IMR-90 (cell line): ENCODE measurements at regions not wholly inside any gene's neighbourhood (a gene's known extent, or its start where the extent isn't known, plus 50 kb on each side); places are given as distances from the start of the nearest gene placed in this dataset.

Experiments
- ATAC-seq: fragments of 200-7000 bp; cut with Tn5 transposase; 2 replicates; pipeline ENCODE4 v1.9.1; 2020; ENCODE audit warnings: low read depth, mild to moderate bottlenecking, moderate library complexity
- BruUV-seq: library from RNA; stranded (reverse); fragments of 400-500 nt; replicated peaks from 2 replicates; lab custom pipeline; 2021; lab: Mats Ljungman, UMichigan
- CTCF ChIA-PET: fragments of 300-600 bp; formaldehyde crosslinking; extraction: SDS; loops from one replicate; lab custom pipeline; 2021; ENCODE audit warnings: antibody characterized with exemption; lab: Yijun Ruan, JAX
- POLR2A ChIA-PET: fragments of 300-600 bp; sonication (Branson Sonifier 250); formaldehyde crosslinking; loops from one replicate; lab custom pipeline; 2022; ENCODE audit warnings: antibody characterized with exemption; ENCODE audit not compliant: unreplicated experiment; lab: Charles Lee
- DNase-seq: peaks from one replicate; pipeline ENCODE4 v3.0.0; 2013
- H2AFZ ChIP-seq: replicated peaks from 2 replicates; pipeline ENCODE3; 2013; ENCODE audit warnings: low read length, mild to moderate bottlenecking; ENCODE audit not compliant: poor library complexity
- H2AK5ac ChIP-seq: 2 replicates; pipeline ENCODE4 v1.6.1; 2013; ENCODE audit warnings: low read depth, low read length, inconsistent platforms
- H2AK9ac ChIP-seq: replicated peaks from 2 replicates; pipeline ENCODE3; 2013; ENCODE audit warnings: mild to moderate bottlenecking, low read depth, low read length, moderate library complexity; ENCODE audit not compliant: poor library complexity
- H2BK120ac ChIP-seq: 2 replicates; pipeline ENCODE4 v1.6.1; 2013; ENCODE audit warnings: low read depth, low read length, inconsistent platforms
- H2BK15ac ChIP-seq: 3 replicates; pipeline ENCODE4 v1.6.1; 2013; ENCODE audit warnings: low read depth, low read length, inconsistent platforms
- H2BK20ac ChIP-seq: 2 replicates; pipeline ENCODE4 v1.6.1; 2013; ENCODE audit warnings: low read depth, mild to moderate bottlenecking, inconsistent platforms, low read length, moderate library complexity
- H2BK5ac ChIP-seq: 2 replicates; pipeline ENCODE4 v1.6.1; 2013; ENCODE audit warnings: mild to moderate bottlenecking, low read depth, low read length, inconsistent platforms; ENCODE audit not compliant: poor library complexity, severe bottlenecking
- H3K14ac ChIP-seq: replicated peaks from 2 replicates; pipeline ENCODE4 v1.6.1; 2013; ENCODE audit warnings: low read depth, low read length, inconsistent platforms
- H3K18ac ChIP-seq: 2 replicates; pipeline ENCODE4 v1.6.1; 2013; ENCODE audit warnings: low read depth, low read length, control low read depth
- H3K23ac ChIP-seq: 2 replicates; pipeline ENCODE4 v1.6.1; 2013; ENCODE audit warnings: low read depth, low read length, inconsistent platforms
- H3K27ac ChIP-seq: 2 replicates; pipeline ENCODE4 v1.5.1; 2013; ENCODE audit warnings: mild to moderate bottlenecking, control low read depth, low read length; ENCODE audit not compliant: insufficient read depth
- H3K27me3 ChIP-seq: 2 replicates; pipeline ENCODE4 v1.6.1; 2013; ENCODE audit warnings: low read length; ENCODE audit not compliant: control insufficient read depth, insufficient read depth
- H3K36me3 ChIP-seq: 2 replicates; pipeline ENCODE4 v1.6.1; 2013; ENCODE audit warnings: low read length, mixed read lengths; ENCODE audit not compliant: control insufficient read depth, insufficient read depth
- H3K4ac ChIP-seq: 2 replicates; pipeline ENCODE4 v1.6.1; 2013; ENCODE audit warnings: low read depth, low read length, inconsistent platforms
- H3K4me1 ChIP-seq: 2 replicates; pipeline ENCODE4 v1.6.1; 2013; ENCODE audit warnings: low read length, mixed read lengths; ENCODE audit not compliant: control insufficient read depth, insufficient read depth
- H3K4me2 ChIP-seq: 2 replicates; pipeline ENCODE4 v1.6.1; 2013; ENCODE audit warnings: low read depth, mild to moderate bottlenecking, control low read depth, low read length, moderate library complexity
- H3K4me3 ChIP-seq: 2 replicates; pipeline ENCODE4 v1.5.1; 2013; ENCODE audit warnings: low read depth, mild to moderate bottlenecking, control low read depth, low read length, moderate library complexity; ENCODE audit not compliant: insufficient read depth
- H3K56ac ChIP-seq: 2 replicates; pipeline ENCODE4 v1.6.1; 2013; ENCODE audit warnings: low read length, inconsistent platforms; ENCODE audit not compliant: insufficient read depth; ENCODE audit errors: extremely low read depth
- H3K79me1 ChIP-seq, 2 experiments: 2 replicates each; pipeline ENCODE4 v1.6.1; 2013; ENCODE audit warnings: low read length in 2 of 2, inconsistent platforms in 1 of 2, low read depth in 1 of 2
- H3K9ac ChIP-seq: 2 replicates; pipeline ENCODE4 v1.6.1; 2013; ENCODE audit warnings: low read depth, low read length, control low read depth
- H3K9me1 ChIP-seq: 2 replicates; pipeline ENCODE4 v1.6.1; 2013; ENCODE audit warnings: low read length, inconsistent platforms; ENCODE audit not compliant: insufficient read depth
- H3K9me3 ChIP-seq: 2 replicates; pipeline ENCODE4 v1.6.1; 2013; ENCODE audit warnings: low read length; ENCODE audit not compliant: control insufficient read depth, insufficient read depth
- H4K20me1 ChIP-seq: 2 replicates; pipeline ENCODE4 v1.6.1; 2013; ENCODE audit warnings: low read length, inconsistent platforms; ENCODE audit not compliant: insufficient read depth
- H4K5ac ChIP-seq: 2 replicates; pipeline ENCODE4 v1.6.1; 2013; ENCODE audit warnings: mild to moderate bottlenecking, low read depth, low read length, control low read depth
- H4K8ac ChIP-seq, 2 experiments: 2 replicates each; pipeline ENCODE4 v1.6.1; 2013; ENCODE audit warnings: low read depth in 2 of 2, low read length in 2 of 2, control low read depth in 1 of 2, inconsistent platforms in 1 of 2
- H4K91ac ChIP-seq: 2 replicates; pipeline ENCODE4 v1.6.1; 2013; ENCODE audit warnings: low read depth, low read length, inconsistent platforms; ENCODE audit not compliant: insufficient read depth
- BHLHE40 ChIP-seq: fragments of 150-350 bp; IDR thresholded peaks from 2 replicates; pipeline ENCODE4 v1.6.1; 2016; ENCODE audit warnings: mild to moderate bottlenecking, low read depth, low read length
- CEBPB ChIP-seq: IDR thresholded peaks from 2 replicates; pipeline ENCODE4 v1.6.1; 2012; ENCODE audit warnings: low read depth, low read length, improper control_type of control experiment
- CHD1 ChIP-seq: IDR thresholded peaks from 2 replicates; pipeline ENCODE4 v1.6.1; 2012; ENCODE audit warnings: low read depth, low read length, improper control_type of control experiment
- FOS ChIP-seq: fragments of 150-350 bp; IDR thresholded peaks from 2 replicates; pipeline ENCODE4 v1.6.1; 2016; ENCODE audit warnings: low read depth, low read length
- MAFK ChIP-seq: IDR thresholded peaks from 2 replicates; pipeline ENCODE4 v1.6.1; 2012; ENCODE audit warnings: low read depth, low read length, improper control_type of control experiment
- MAZ ChIP-seq: IDR thresholded peaks from 2 replicates; pipeline ENCODE4 v1.6.1; 2012; ENCODE audit warnings: low read depth, mild to moderate bottlenecking, low read length, improper control_type of control experiment, moderate library complexity, borderline replicate concordance
- MXI1 ChIP-seq: IDR thresholded peaks from 2 replicates; pipeline ENCODE4 v1.6.1; 2012; ENCODE audit warnings: low read depth, mild to moderate bottlenecking, low read length, moderate library complexity, borderline replicate concordance
- NFE2L2 ChIP-seq: fragments of 150-350 bp; IDR thresholded peaks from 2 replicates; pipeline ENCODE4 v1.6.1; 2016; ENCODE audit warnings: low read depth, mild to moderate bottlenecking, low read length
- RAD21 ChIP-seq: IDR thresholded peaks from 2 replicates; pipeline ENCODE4 v1.6.1; 2012; ENCODE audit warnings: low read length, improper control_type of control experiment
- RCOR1 ChIP-seq: IDR thresholded peaks from 2 replicates; pipeline ENCODE4 v1.6.1; 2012; ENCODE audit warnings: mild to moderate bottlenecking, low read length, improper control_type of control experiment; ENCODE audit not compliant: insufficient replicate concordance
- RFX5 ChIP-seq: IDR thresholded peaks from 2 replicates; pipeline ENCODE4 v1.8.0; 2012; ENCODE audit warnings: low read depth, mild to moderate bottlenecking, low read length, moderate library complexity
- SMC3 ChIP-seq: fragments of 150-350 bp; IDR thresholded peaks from 2 replicates; pipeline ENCODE4 v1.6.1; 2016; ENCODE audit warnings: low read depth, mild to moderate bottlenecking, antibody characterized with exemption, low read length, moderate library complexity
- WGBS, 2 experiments: methylation state at CpG; one replicate each; pipeline versions ENCODE4 v1.1.5 to v1.1.7; 2013; ENCODE audit warnings: missing lambda C conversion rate in 2 of 2; ENCODE audit not compliant: insufficient read length in 1 of 2; ENCODE audit errors: extremely low coverage in 2 of 2; 5-methylcytosine and 5-hydroxymethylcytosine counted together
- dilution Hi-C: fragments of 300-500 bp; cut with HindIII; formaldehyde crosslinking; loops from one replicate; pipeline ENCODE4 v1.14.3; 2018; ENCODE audit warnings: low sequenced_read_pairs; ENCODE audit not compliant: unreplicated experiment
- in situ Hi-C: fragments of 300-500 bp; cut with MboI; formaldehyde crosslinking; loops from 3 replicates; pipeline ENCODE4 v1.14.3; 2019; ENCODE audit warnings: low sequenced_read_pairs, inconsistent platforms, mixed read lengths
- intact Hi-C: fragments of 100-400 bp; cut with micrococcal nuclease; formaldehyde crosslinking; loops from 2 replicates; pipeline ENCODE4 v1.10.0; 2022
- TF ChIP-seq, protein P1 (sequence below): fragments of 150-350 bp; IDR thresholded peaks from 2 replicates; pipeline ENCODE4 v1.6.1; 2017; ENCODE audit warnings: mild to moderate bottlenecking, antibody characterized with exemption, low read length, low read depth
- TF ChIP-seq, protein P2 (sequence below): fragments of 150-350 bp; IDR thresholded peaks from 2 replicates; pipeline ENCODE4 v1.6.1; 2016; ENCODE audit warnings: low read depth, mild to moderate bottlenecking, low read length, moderate library complexity, borderline replicate concordance
- TF ChIP-seq, protein P3 (sequence below): conservative IDR thresholded peaks from 2 replicates; pipeline ENCODE4 v1.5.1; 2012; ENCODE audit warnings: mild to moderate bottlenecking, low read depth, low read length, improper control_type of control experiment

DNA sequence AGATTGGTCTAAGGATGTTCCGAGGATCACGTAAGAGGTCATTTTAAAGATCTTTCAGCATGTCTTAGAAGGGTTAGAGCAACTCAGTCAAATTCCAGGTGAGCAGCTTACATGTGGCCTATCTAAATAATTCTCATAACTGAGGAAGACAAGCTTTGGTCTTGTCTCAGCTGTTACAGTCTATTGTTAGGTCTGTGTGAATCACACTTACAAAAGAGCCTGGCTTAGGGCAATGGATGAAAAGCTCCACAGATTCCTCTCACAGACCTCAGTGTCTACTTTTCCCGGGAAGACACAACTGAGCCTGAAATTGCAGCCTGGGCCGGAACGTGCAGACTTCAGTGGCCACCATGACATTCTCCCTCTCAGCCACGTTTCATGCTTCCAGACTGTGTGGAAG lies 173.1 kb downstream of the INHBA start:
- Histone ChIP-seq H3K18ac (no peak overlapping the region), H4K5ac (no peak overlapping the region), H2BK5ac (no peak overlapping the region), H2AK9ac (no peak overlapping the region), H4K91ac (no peak overlapping the region), H3K9ac (no peak overlapping the region), H3K27me3 (no peaks in the 10 kb centered on the region), H2AFZ (no peak overlapping the region), H3K4me3 (no peak overlapping the region), H2AK5ac (no peak overlapping the region), H4K20me1 (no peaks in the 10 kb centered on the region), H3K23ac (no peak overlapping the region), H3K56ac (no peak overlapping the region), H3K14ac (no peak overlapping the region), H3K9me3 (no peaks in the 10 kb centered on the region), H2BK15ac (no peak overlapping the region), H3K4me1 (no peaks in the 10 kb centered on the region), H3K4me2 (no peak overlapping the region), H3K4ac (no peak overlapping the region), H3K27ac (no peak overlapping the region), H2BK20ac (no peak overlapping the region), H2BK120ac (no peak overlapping the region), H4K8ac (no peak overlapping the region), H3K9me1 (no peaks in the 10 kb centered on the region), H3K79me1 (no peaks in the 10 kb centered on the region), H3K36me3 (no peaks in the 10 kb centered on the region)
- ATAC-seq (no peak), DNase-seq (no peak)
- in situ Hi-C loops (no loop called here), dilution Hi-C loops (no loop called here), intact Hi-C loops (no loop called here)
- CTCF ChIA-PET: no interaction called here
- POLR2A ChIA-PET: no interaction called here
- TF ChIP-seq RFX5 (no peak), MXI1 (no peak), SMC3 (no peak), MAZ (no peak), NFE2L2 (no peak), BHLHE40 (no peak), RAD21 (no peak), RCOR1 (no peak), MAFK (no peak), CHD1 (no peak), CEBPB (no peak), FOS (no peak)
- TF ChIP-seq, protein P1, sequence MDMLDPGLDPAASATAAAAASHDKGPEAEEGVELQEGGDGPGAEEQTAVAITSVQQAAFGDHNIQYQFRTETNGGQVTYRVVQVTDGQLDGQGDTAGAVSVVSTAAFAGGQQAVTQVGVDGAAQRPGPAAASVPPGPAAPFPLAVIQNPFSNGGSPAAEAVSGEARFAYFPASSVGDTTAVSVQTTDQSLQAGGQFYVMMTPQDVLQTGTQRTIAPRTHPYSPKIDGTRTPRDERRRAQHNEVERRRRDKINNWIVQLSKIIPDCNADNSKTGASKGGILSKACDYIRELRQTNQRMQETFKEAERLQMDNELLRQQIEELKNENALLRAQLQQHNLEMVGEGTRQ: no peak
- TF ChIP-seq, protein P2, sequence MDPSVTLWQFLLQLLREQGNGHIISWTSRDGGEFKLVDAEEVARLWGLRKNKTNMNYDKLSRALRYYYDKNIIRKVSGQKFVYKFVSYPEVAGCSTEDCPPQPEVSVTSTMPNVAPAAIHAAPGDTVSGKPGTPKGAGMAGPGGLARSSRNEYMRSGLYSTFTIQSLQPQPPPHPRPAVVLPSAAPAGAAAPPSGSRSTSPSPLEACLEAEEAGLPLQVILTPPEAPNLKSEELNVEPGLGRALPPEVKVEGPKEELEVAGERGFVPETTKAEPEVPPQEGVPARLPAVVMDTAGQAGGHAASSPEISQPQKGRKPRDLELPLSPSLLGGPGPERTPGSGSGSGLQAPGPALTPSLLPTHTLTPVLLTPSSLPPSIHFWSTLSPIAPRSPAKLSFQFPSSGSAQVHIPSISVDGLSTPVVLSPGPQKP: no peak
- TF ChIP-seq, protein P3, sequence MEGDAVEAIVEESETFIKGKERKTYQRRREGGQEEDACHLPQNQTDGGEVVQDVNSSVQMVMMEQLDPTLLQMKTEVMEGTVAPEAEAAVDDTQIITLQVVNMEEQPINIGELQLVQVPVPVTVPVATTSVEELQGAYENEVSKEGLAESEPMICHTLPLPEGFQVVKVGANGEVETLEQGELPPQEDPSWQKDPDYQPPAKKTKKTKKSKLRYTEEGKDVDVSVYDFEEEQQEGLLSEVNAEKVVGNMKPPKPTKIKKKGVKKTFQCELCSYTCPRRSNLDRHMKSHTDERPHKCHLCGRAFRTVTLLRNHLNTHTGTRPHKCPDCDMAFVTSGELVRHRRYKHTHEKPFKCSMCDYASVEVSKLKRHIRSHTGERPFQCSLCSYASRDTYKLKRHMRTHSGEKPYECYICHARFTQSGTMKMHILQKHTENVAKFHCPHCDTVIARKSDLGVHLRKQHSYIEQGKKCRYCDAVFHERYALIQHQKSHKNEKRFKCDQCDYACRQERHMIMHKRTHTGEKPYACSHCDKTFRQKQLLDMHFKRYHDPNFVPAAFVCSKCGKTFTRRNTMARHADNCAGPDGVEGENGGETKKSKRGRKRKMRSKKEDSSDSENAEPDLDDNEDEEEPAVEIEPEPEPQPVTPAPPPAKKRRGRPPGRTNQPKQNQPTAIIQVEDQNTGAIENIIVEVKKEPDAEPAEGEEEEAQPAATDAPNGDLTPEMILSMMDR: no peak
- no TSS peak for BruUV-seq
- WGBS, 2 experiments: no CpG with 5 or more reads among the region's 6 CpGs
